ENCODE measurements at regions not wholly inside any gene's neighbourhood (a gene's known extent, or its start where the extent isn't known, plus 50 kb on each side); places are given as distances from the start of the nearest gene placed in this dataset.
"Not testable (repeated sequence)": the region's sequence is repeated elsewhere in the genome, so short reads cannot be mapped to it uniquely, and the experiment has no call there.

DNA sequence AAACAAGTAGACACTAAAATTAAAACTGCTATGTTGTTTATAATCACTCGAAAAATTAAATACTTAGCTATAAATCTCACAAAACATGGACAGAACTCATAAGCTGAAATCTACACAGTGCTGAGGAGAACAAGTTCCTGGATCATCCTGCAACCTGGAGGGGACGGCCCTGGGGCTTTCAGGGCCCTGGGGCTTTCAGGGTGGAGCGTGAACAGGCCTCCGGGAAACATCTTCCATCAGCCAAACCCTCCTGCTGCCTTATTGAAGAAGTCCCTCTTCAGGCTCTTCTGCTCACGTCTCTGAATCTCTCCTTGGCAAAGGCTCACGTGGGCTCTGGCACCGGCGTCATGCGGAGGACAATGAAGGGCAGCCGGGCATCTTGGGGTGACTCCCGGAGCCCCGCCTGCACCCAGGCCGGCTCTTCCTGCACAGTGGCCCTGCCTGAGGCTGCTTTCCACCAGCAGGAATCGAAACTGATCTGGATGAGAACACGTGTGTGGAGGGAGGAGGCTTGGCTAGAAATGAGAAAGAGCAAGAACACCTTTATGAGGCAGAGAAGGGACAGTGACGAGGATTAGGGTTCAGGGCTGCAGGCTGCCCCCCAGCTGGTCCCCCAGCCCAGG lies 127.3 kb downstream of the CDRT15L2 start (continued):
- TF ChIP-seq ELF1 (IDR thresholded peaks at IDR 0.05; ENCODE audit: borderline replicate concordance, low read depth) (no peak), YY1 (IDR thresholded peaks at IDR 0.05; ENCODE audit: extremely low read depth, insufficient replicate concordance, low read depth, low read length) (no peak), POLR2AphosphoS5 (IDR thresholded peaks at IDR 0.05; ENCODE audit: low read depth, low read length) (no peak), CBX3 (IDR thresholded peaks at IDR 0.05; ENCODE audit: low read depth) (no peak), ZFX (IDR thresholded peaks at IDR 0.05) (no peak), JUND (IDR thresholded peaks at IDR 0.05) (no peak)
- TF ChIP-seq, protein P1, sequence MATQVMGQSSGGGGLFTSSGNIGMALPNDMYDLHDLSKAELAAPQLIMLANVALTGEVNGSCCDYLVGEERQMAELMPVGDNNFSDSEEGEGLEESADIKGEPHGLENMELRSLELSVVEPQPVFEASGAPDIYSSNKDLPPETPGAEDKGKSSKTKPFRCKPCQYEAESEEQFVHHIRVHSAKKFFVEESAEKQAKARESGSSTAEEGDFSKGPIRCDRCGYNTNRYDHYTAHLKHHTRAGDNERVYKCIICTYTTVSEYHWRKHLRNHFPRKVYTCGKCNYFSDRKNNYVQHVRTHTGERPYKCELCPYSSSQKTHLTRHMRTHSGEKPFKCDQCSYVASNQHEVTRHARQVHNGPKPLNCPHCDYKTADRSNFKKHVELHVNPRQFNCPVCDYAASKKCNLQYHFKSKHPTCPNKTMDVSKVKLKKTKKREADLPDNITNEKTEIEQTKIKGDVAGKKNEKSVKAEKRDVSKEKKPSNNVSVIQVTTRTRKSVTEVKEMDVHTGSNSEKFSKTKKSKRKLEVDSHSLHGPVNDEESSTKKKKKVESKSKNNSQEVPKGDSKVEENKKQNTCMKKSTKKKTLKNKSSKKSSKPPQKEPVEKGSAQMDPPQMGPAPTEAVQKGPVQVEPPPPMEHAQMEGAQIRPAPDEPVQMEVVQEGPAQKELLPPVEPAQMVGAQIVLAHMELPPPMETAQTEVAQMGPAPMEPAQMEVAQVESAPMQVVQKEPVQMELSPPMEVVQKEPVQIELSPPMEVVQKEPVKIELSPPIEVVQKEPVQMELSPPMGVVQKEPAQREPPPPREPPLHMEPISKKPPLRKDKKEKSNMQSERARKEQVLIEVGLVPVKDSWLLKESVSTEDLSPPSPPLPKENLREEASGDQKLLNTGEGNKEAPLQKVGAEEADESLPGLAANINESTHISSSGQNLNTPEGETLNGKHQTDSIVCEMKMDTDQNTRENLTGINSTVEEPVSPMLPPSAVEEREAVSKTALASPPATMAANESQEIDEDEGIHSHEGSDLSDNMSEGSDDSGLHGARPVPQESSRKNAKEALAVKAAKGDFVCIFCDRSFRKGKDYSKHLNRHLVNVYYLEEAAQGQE (IDR thresholded peaks at IDR 0.05; ENCODE audit: low read depth), result no peak

DNA sequence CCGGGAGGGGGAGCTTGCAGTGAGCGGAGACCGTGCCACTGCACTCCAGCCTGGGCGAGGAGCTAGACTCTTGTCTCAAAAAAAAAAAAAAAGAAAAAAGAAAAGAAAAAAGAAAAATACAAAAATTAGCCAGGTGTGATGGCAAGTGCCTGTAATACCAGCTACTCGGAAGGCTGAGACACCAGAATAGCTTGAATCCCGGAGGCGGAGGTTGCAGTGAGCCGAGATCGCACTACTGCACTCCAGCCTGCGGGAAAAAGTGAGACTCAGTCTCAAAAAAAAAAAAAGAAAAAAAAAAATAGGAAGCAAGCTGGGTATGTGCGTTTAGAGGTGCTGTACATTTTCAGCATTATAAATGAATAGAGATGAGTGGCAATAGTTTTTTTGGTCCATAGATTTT lies 129.3 kb downstream of the CDRT15L2 start:
- H3K27me3 ChIP-seq (ENCODE audit: insufficient read depth, low read length); RAD21 ChIA-PET (ENCODE audit: low non-redundant PET in 1 of 2, low total read pairs in 2 of 2, uncharacterized antibody in 2 of 2, unreplicated experiment in 2 of 2); H3K4me2 ChIP-seq (ENCODE audit: low read length); H3K36me3 ChIP-seq (ENCODE audit: control insufficient read depth in 1 of 2, insufficient read depth in 2 of 2, low read length in 2 of 2); DNase-seq (ENCODE audit: low read depth, low spot score); BruUV-seq (replicated peaks); intact Hi-C loops (cut with micrococcal nuclease); H2AFZ ChIP-seq (ENCODE audit: low read depth, low read length, poor library complexity, severe bottlenecking); H3K9me2 ChIP-seq (ENCODE audit: insufficient read depth); H3K27ac ChIP-seq (ENCODE audit: low read depth, low read length); H3K9me3 ChIP-seq (ENCODE audit: control insufficient read depth in 1 of 2, insufficient read depth in 1 of 2, low read depth in 1 of 2, low read length in 2 of 2); ATAC-seq; H3K79me2 ChIP-seq (ENCODE audit: insufficient read depth, low read length); H3K4me3 ChIP-seq (replicated peaks in 1 of 2; ENCODE audit: low read depth in 1 of 2, low read length in 2 of 2); CTCF ChIA-PET; H3K4me1 ChIP-seq (ENCODE audit: control insufficient read depth in 1 of 2, insufficient read depth in 2 of 2, low read length in 2 of 2); H4K20me1 ChIP-seq (ENCODE audit: insufficient read depth); H3K9ac ChIP-seq (ENCODE audit: low read length); POLR2A ChIA-PET: not testable (repeated sequence)

DNA sequence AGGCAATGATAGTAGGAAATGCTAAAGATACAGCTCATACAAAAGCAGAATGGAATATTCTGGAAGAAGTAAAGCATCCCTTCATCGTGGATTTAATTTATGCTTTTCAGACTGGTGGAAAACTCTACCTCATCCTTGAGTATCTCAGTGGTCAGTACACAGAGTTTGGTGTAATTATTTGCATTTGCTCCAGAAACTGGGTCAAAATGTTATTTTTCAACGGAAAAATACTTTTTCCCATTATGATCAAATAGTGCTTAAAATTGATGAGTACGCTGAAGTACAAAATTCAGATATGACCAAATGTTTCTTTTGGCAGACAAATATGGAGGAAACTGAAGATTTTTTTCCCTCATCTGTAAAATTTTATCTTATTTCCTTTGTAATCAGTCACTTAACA lies 137.0 kb downstream of the CDRT15L2 start:
- DNase-seq (ENCODE audit: low read depth, low spot score); ATAC-seq; CTCF ChIA-PET; H3K4me1 ChIP-seq (ENCODE audit: control insufficient read depth in 1 of 2, insufficient read depth in 2 of 2, low read length in 2 of 2); BruUV-seq (replicated peaks); H4K20me1 ChIP-seq (ENCODE audit: insufficient read depth); H3K36me3 ChIP-seq (ENCODE audit: control insufficient read depth in 1 of 2, insufficient read depth in 2 of 2, low read length in 2 of 2); H2AFZ ChIP-seq (ENCODE audit: low read depth, low read length, poor library complexity, severe bottlenecking); RAD21 ChIA-PET (ENCODE audit: low non-redundant PET in 1 of 2, low total read pairs in 2 of 2, uncharacterized antibody in 2 of 2, unreplicated experiment in 2 of 2); POLR2A ChIA-PET; H3K9me3 ChIP-seq (ENCODE audit: control insufficient read depth in 1 of 2, insufficient read depth in 1 of 2, low read depth in 1 of 2, low read length in 2 of 2); H3K4me3 ChIP-seq (replicated peaks in 1 of 2; ENCODE audit: low read depth in 1 of 2, low read length in 2 of 2); H3K9me2 ChIP-seq (ENCODE audit: insufficient read depth); H3K27me3 ChIP-seq (ENCODE audit: insufficient read depth, low read length); H3K27ac ChIP-seq (ENCODE audit: low read depth, low read length); H3K9ac ChIP-seq (ENCODE audit: low read length); H3K4me2 ChIP-seq (ENCODE audit: low read length); intact Hi-C loops (cut with micrococcal nuclease); H3K79me2 ChIP-seq (ENCODE audit: insufficient read depth, low read length): not testable (repeated sequence)

Measured in HCT116 (cell line).